Activated CD8-positive, alpha-beta memory T cell treated with anti-CD3 and anti-CD28 coated beads for 4 hours (primary cell): ENCODE measurements at regions not wholly inside any gene's neighbourhood (a gene's known extent, or its start where the extent isn't known, plus 50 kb on each side); places are given as distances from the start of the nearest gene placed in this dataset.

Experiments
- DNase-seq, 2 donors: peaks; one replicate each; pipeline ENCODE4 v3.0.0-alpha.2; 2020; ENCODE audit warnings: low read depth in 2 of 2

- DNase-seq = no peak
Measured at GRCh38 chr5:61622156-61622555, 290.1 kb downstream of the ZSWIM6 start.

GRCh38 chr5:61623401-61624069 lies 291.5 kb downstream of the ZSWIM6 start:
- no peak for DNase-seq

- no peak for DNase-seq
Measured at GRCh38 chr5:61624553-61625136, 292.6 kb downstream of the ZSWIM6 start.

- no peak for DNase-seq
Measured at GRCh38 chr5:61625137-61625561, 293.1 kb downstream of the ZSWIM6 start.

GRCh38 chr5:61625681-61626621 lies 293.9 kb downstream of the ZSWIM6 start:
- peak in 1 of 2 donors; percentile 2 for DNase-seq

GRCh38 chr5:61626639-61627282 lies 294.7 kb downstream of the ZSWIM6 start:
- no peak for DNase-seq

- no peak for DNase-seq
Measured at GRCh38 chr5:61627531-61627930, 295.5 kb downstream of the ZSWIM6 start.

GRCh38 chr5:61630908-61631307 lies 298.9 kb downstream of the ZSWIM6 start:
- no peak for DNase-seq

- no peak for DNase-seq
Measured at GRCh38 chr5:61631438-61631941, 299.4 kb downstream of the ZSWIM6 start.

GRCh38 chr5:61632064-61632463 lies 300.0 kb downstream of the ZSWIM6 start:
- no peak for DNase-seq

- no peak for DNase-seq
Measured at GRCh38 chr5:61635271-61635670, 303.2 kb downstream of the ZSWIM6 start.

GRCh38 chr5:61637566-61637965 lies 305.5 kb downstream of the ZSWIM6 start:
- no peak for DNase-seq

GRCh38 chr5:61638476-61638875 lies 306.4 kb downstream of the ZSWIM6 start:
- DNase-seq = no peak

- DNase-seq = no peak
Measured at GRCh38 chr5:61640179-61641021, 308.3 kb downstream of the ZSWIM6 start.

- DNase-seq = no peak
Measured at GRCh38 chr5:61641748-61642565, 309.9 kb downstream of the ZSWIM6 start.

- DNase-seq = no peak
Measured at GRCh38 chr5:61647672-61648071, 315.6 kb downstream of the ZSWIM6 start.

GRCh38 chr5:61649231-61649630 lies 317.2 kb downstream of the ZSWIM6 start:
- no peak for DNase-seq

GRCh38 chr5:61649971-61650370 lies 317.9 kb downstream of the ZSWIM6 start:
- DNase-seq = no peak

GRCh38 chr5:61650661-61651060 lies 318.6 kb downstream of the ZSWIM6 start:
- no peak for DNase-seq

- no peak for DNase-seq
Measured at GRCh38 chr5:61651195-61651594, 319.1 kb downstream of the ZSWIM6 start.
